GM19438 (cell line): ENCODE measurements at regions not wholly inside any gene's neighbourhood (a gene's known extent, or its start where the extent isn't known, plus 50 kb on each side); places are given as distances from the start of the nearest gene placed in this dataset.
"Not testable (repeated sequence)": the region's sequence is repeated elsewhere in the genome, so short reads cannot be mapped to it uniquely, and the experiment has no call there.

Source experiments
- ATAC-seq: cut with Tn5 transposase; IDR thresholded peaks from one replicate; pipeline ENCODE4 v1.9.1; 2021; ENCODE audit warnings: low read depth; ENCODE audit not compliant: unreplicated experiment

GRCh38 chr5:174895360-174895759 lies 171.0 kb downstream of the MSX2 start:
- no peak for ATAC-seq

- no peak for ATAC-seq
Observed at GRCh38 chr5:174892742-174893141, 168.4 kb downstream of the MSX2 start.

GRCh38 chr5:174880412-174881200 lies 156.2 kb downstream of the MSX2 start:
- not testable (repeated sequence) for ATAC-seq

- ATAC-seq: no peak
Observed at GRCh38 chr5:174877987-174878386, 153.6 kb downstream of the MSX2 start.

- ATAC-seq: no peak
Observed at GRCh38 chr5:174872271-174872670, 147.9 kb downstream of the MSX2 start.

GRCh38 chr5:174852143-174852542 lies 127.8 kb downstream of the MSX2 start:
- no peak for ATAC-seq

- ATAC-seq: no peak
Observed at GRCh38 chr5:174850565-174851169, 126.3 kb downstream of the MSX2 start.

- no peak for ATAC-seq
Observed at GRCh38 chr5:174849426-174849825, 125.0 kb downstream of the MSX2 start.

- ATAC-seq: no peak
Observed at GRCh38 chr5:174844971-174845370, 120.6 kb downstream of the MSX2 start.

- no peak for ATAC-seq
Observed at GRCh38 chr5:174843263-174844250, 119.2 kb downstream of the MSX2 start.

GRCh38 chr5:174840435-174840834 lies 116.1 kb downstream of the MSX2 start:
- ATAC-seq: no peak

GRCh38 chr5:174839196-174839595 lies 114.8 kb downstream of the MSX2 start:
- no peak for ATAC-seq

GRCh38 chr5:174837919-174838902 lies 113.8 kb downstream of the MSX2 start:
- no peak for ATAC-seq

GRCh38 chr5:174834081-174834480 lies 109.7 kb downstream of the MSX2 start:
- ATAC-seq: no peak

GRCh38 chr5:174832811-174833210 lies 108.4 kb downstream of the MSX2 start:
- no peak for ATAC-seq

- no peak for ATAC-seq
Observed at GRCh38 chr5:174832025-174832424, 107.6 kb downstream of the MSX2 start.

GRCh38 chr5:174831031-174831660 lies 106.8 kb downstream of the MSX2 start:
- ATAC-seq: no peak

- no peak for ATAC-seq
Observed at GRCh38 chr5:174829511-174829864, 105.1 kb downstream of the MSX2 start.

GRCh38 chr5:174828804-174829510 lies 104.6 kb downstream of the MSX2 start:
- ATAC-seq: no peak
